ENCODE measurements at regions not wholly inside any gene's neighbourhood (a gene's known extent, or its start where the extent isn't known, plus 50 kb on each side); places are given as distances from the start of the nearest gene placed in this dataset.

DNA sequence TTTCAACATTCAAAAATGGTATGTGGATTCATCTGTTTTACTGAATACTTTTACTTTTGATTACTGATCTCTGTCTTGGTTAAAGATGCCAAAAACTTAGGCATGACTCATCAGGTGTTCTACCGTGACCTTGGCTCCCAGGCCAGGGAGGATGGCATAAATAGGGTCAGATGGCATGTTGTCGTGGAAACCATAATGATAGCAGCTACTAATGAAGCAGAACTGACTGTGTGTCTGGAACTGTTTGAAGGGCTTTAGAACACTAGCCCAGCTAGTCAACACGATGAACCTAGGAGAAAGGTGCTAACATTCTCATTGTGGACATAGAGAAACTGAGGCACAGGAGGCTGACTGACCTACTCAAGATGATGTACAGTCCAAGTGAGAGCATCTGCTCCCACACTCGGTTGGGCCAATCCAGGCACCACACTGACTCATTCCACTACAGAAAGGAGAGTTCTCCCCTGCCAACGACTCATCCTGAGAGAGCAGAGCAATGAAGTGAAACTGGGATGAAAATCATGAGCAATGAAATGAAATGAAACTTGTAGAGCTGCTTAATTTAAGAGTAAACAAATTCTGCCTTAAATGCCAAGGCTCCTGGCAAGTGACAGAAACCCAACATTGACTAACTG is 116.0 kb downstream of the TENT4A start:
- TF ChIP-seq, protein P1, sequence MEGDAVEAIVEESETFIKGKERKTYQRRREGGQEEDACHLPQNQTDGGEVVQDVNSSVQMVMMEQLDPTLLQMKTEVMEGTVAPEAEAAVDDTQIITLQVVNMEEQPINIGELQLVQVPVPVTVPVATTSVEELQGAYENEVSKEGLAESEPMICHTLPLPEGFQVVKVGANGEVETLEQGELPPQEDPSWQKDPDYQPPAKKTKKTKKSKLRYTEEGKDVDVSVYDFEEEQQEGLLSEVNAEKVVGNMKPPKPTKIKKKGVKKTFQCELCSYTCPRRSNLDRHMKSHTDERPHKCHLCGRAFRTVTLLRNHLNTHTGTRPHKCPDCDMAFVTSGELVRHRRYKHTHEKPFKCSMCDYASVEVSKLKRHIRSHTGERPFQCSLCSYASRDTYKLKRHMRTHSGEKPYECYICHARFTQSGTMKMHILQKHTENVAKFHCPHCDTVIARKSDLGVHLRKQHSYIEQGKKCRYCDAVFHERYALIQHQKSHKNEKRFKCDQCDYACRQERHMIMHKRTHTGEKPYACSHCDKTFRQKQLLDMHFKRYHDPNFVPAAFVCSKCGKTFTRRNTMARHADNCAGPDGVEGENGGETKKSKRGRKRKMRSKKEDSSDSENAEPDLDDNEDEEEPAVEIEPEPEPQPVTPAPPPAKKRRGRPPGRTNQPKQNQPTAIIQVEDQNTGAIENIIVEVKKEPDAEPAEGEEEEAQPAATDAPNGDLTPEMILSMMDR (IDR thresholded peaks at IDR 0.05): no peak
- TF ChIP-seq POLR2A (IDR thresholded peaks at IDR 0.05): no peak
